Choroid plexus epithelial cell (primary cell): ENCODE measurements at regions not wholly inside any gene's neighbourhood (a gene's known extent, or its start where the extent isn't known, plus 50 kb on each side); places are given as distances from the start of the nearest gene placed in this dataset.

Source experiments
- DNase-seq: peaks from one replicate; pipeline ENCODE4 v3.0.0-alpha.2; 2010; ENCODE audit warnings: low read depth
- H3K4me3 ChIP-seq: 2 replicates; pipeline ENCODE4 v1.5.1; 2011; ENCODE audit warnings: low read depth, mild to moderate bottlenecking, control low read depth, low read length, moderate library complexity
- TF ChIP-seq, protein P1 (sequence below): conservative IDR thresholded peaks from 2 replicates; pipeline ENCODE4 v1.5.1; 2011; ENCODE audit warnings: low read depth, mild to moderate bottlenecking, control low read depth, inconsistent platforms, low read length, moderate library complexity

DNA sequence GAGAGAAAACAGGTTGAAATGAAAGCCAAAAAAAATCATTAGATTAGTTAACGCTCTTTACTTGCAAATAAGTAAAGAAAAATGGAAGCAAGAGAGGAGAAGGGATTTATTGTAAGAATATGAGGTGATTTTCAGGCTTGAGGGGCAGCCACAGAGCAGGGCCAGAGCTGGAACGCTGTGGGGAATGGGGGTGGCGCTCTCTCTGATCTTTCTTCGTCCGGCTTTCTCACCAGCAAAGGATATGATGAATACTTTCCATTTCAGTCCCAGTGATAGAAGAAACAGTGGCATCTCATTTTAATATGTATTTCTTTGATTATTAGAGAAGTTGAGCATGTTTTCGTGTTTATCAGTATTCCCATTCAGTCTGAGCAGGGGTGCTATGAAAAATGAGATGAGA lies 112.2 kb downstream of the SKIDA1 start:
- H3K4me3 ChIP-seq, result no peak overlapping the region
- no peak for DNase-seq
- TF ChIP-seq, protein P1, sequence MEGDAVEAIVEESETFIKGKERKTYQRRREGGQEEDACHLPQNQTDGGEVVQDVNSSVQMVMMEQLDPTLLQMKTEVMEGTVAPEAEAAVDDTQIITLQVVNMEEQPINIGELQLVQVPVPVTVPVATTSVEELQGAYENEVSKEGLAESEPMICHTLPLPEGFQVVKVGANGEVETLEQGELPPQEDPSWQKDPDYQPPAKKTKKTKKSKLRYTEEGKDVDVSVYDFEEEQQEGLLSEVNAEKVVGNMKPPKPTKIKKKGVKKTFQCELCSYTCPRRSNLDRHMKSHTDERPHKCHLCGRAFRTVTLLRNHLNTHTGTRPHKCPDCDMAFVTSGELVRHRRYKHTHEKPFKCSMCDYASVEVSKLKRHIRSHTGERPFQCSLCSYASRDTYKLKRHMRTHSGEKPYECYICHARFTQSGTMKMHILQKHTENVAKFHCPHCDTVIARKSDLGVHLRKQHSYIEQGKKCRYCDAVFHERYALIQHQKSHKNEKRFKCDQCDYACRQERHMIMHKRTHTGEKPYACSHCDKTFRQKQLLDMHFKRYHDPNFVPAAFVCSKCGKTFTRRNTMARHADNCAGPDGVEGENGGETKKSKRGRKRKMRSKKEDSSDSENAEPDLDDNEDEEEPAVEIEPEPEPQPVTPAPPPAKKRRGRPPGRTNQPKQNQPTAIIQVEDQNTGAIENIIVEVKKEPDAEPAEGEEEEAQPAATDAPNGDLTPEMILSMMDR, result no peak

DNA sequence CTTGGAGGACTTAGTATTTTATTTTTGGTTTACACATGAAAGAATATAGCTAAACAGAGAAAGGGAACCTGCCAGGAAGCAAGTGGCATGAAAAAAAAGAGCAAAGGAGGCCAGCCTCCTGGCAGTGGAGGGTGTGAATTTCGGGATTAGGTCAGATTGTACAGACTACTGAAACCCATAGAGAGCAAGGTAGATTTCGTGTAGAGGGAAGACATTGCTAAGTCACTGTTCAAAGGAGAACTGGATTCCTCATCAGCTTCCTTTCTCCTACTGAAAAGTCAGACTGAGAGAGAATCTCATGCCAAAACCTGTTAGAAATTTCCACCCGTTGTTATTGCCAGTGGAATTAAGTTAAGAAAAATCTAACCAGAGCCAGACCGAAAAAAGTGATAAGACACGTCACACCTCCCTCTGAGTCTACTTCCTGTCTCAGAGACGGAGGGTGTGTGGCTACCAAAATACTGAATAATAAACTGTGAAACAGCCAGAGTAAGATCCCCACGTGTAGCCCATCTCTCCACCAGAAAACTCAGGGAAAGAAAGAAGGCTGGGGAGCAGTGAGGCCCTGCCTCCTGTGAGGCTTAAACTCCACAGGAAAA lies 118.8 kb downstream of the SKIDA1 start:
- TF ChIP-seq, protein P1, result no peak
- no peak overlapping the region for H3K4me3 ChIP-seq
- peak; percentile 70 for DNase-seq

DNA sequence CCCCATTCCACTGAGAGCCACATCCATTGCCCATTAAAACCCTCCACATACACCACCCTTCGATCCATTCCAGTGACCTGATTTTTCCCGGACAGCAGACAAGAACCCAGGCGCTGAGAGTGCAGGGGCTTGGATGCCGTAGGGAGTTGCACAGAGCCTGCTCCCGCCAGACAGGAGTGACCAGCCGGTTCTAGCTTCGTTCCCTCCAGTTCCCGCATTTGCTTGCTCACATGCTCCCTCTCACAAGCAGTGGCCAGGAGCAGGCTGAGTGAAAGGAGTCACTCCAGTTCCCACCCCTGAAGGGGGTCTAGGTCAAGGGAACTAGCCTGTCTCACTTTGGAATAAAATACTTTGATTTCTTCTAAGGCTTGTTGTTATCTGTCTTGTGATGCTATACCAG lies 119.5 kb downstream of the SKIDA1 start:
- H3K4me3 ChIP-seq, result no peak overlapping the region
- DNase-seq, result no peak
- TF ChIP-seq, protein P1, result no peak

DNA sequence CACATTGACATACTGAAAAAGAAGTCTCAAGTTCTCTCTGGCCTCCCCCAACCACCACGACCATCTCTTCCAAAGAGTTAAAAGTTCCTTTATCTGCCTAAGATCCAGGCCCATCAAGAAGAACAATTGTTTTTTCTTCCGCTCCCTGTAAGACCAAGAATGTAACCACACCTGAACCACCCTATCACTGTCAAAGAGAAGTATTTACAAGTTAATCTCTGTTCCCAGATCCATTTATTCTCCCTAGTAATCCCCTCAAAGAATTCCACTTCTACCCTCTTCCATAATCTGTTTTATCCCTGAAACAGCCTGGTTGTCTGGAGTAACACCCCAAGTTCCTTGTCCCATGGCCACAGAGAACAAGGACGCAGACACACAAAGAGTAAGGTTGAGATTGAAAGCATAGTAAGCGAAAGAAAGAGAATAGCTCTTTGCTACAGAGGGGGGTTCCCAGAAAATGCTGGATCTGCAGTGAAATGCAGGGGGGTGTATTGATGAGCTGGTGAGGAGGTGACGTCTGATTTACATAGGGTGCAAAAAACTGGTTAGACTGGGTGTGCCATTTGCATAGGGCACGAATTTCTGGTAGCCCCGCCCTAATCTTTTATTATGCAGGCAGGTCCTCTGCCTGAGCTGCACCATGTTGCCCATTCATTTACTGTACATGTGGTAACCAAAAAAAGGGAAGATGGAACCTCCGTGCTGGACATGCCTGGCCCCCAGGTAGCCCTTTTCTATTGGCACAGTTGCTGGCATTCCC lies 122.0 kb downstream of the SKIDA1 start:
- no peak overlapping the region for H3K4me3 ChIP-seq
- no peak for DNase-seq
- TF ChIP-seq, protein P1, result no peak

DNA sequence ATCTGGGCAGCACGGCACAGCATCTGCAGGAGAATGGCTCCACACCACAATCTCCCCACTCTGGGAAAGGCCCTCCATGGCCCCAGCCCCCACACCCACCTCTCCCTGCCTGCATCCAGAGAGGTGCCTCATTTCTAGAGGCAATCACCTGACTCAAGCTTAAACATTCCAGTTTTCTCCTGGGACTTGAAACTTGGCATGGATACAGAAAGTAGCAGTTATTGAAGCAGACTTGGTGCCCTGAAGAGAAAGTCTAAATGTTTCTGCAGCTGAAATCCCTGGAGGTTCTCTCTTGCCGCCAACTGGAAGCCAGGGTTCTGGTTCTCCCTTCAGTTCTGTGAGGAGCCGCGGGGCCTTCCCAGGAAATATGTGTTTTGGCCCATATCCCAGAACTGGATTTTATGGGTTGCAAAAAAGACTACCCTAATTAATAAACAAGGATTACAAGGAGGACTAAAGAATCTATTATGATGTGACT lies 122.8 kb downstream of the SKIDA1 start:
- no peak overlapping the region for H3K4me3 ChIP-seq
- TF ChIP-seq, protein P1, result no peak
- peak; percentile 81 for DNase-seq

DNA sequence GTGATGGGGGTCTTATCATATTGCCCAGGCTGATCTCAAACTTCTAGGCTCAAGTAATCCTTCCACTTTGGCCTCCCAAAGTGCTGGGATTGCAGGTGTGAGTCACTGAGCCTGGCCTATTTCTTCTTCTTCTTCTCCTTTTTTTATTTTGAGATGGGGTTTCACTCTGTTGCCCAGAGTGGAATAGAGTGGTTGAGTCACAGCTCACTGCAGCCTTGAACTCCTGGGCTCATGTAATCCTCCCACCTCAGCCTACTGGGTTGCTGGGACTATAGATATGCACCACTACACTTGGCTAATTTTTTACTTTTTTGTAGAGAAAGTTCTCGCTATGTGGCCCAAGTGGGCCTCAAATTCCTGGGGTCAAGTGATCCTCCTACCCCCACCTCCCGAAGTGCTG lies 124.3 kb downstream of the SKIDA1 start:
- DNase-seq, result no peak
- no peak overlapping the region for H3K4me3 ChIP-seq
- TF ChIP-seq, protein P1, result no peak
